ENCODE measurements at regions not wholly inside any gene's neighbourhood (a gene's known extent, or its start where the extent isn't known, plus 50 kb on each side); places are given as distances from the start of the nearest gene placed in this dataset.

DNA sequence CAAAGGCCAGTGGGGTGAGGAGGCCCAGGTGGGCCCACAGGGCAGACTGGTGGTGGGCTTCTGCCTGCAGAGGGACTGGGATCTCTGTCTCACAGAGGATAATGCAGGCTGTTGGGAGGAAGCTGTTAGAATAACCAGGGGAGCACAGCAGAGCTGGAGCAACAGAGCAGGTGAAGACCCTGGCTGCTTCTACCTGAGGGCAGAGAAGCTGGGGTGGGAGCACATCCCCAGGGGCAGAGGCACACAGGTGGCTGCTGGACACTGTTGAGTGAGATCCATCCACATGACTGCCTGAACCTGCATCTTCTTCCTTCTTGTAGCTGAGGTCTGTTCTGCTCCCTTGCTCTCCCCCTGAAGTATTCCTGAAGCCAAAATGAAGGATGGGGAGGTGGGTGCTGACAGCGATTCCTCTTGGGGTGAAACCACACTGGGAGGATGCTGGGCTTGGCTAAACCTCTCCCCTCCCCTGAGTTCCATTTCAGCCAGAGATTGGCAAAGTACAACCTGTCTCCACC lies 1725.0 kb downstream of the TP53TG3F start:
- TF ChIP-seq, protein P1, sequence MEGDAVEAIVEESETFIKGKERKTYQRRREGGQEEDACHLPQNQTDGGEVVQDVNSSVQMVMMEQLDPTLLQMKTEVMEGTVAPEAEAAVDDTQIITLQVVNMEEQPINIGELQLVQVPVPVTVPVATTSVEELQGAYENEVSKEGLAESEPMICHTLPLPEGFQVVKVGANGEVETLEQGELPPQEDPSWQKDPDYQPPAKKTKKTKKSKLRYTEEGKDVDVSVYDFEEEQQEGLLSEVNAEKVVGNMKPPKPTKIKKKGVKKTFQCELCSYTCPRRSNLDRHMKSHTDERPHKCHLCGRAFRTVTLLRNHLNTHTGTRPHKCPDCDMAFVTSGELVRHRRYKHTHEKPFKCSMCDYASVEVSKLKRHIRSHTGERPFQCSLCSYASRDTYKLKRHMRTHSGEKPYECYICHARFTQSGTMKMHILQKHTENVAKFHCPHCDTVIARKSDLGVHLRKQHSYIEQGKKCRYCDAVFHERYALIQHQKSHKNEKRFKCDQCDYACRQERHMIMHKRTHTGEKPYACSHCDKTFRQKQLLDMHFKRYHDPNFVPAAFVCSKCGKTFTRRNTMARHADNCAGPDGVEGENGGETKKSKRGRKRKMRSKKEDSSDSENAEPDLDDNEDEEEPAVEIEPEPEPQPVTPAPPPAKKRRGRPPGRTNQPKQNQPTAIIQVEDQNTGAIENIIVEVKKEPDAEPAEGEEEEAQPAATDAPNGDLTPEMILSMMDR (IDR thresholded peaks at IDR 0.05) = no peak
- no peak for TF ChIP-seq ZFX (IDR thresholded peaks at IDR 0.05; ENCODE audit: borderline replicate concordance)
